ENCODE measurements at regions not wholly inside any gene's neighbourhood (a gene's known extent, or its start where the extent isn't known, plus 50 kb on each side); places are given as distances from the start of the nearest gene placed in this dataset.

GRCh38 chr6:113584767-113585166 lies 272.4 kb upstream of the MARCKS start:
- no peaks in the 10 kb centered on the region for H3K27me3 ChIP-seq (ENCODE audit: control insufficient read depth in 4 of 4, insufficient read depth in 4 of 4, low read length in 3 of 4)
- TF ChIP-seq RAD21 (IDR thresholded peaks at IDR 0.05) (no peak), YY1 (IDR thresholded peaks at IDR 0.05) (no peak), HNF4G (IDR thresholded peaks at IDR 0.05) (no peak), NR2F2 (IDR thresholded peaks at IDR 0.05) (no peak), REST (IDR thresholded peaks at IDR 0.05) (no peak), TAF1 (conservative IDR thresholded peaks at IDR 0.05) (no peak), SP1 (IDR thresholded peaks at IDR 0.05) (no peak), JUND (IDR thresholded peaks at IDR 0.05) (no peak), RXRA (IDR thresholded peaks at IDR 0.05) (no peak)
- no peak overlapping the region for H3K9ac ChIP-seq (ENCODE audit: low read depth in 1 of 2, low read length in 2 of 2)
- no peak for DNase-seq (ENCODE audit: low spot score)
- no peak overlapping the region for H3K27ac ChIP-seq (ENCODE audit: low read depth in 1 of 2, low read length in 2 of 2)
- no peaks in the 10 kb centered on the region for H3K36me3 ChIP-seq (ENCODE audit: control insufficient read depth in 4 of 4, insufficient read depth in 3 of 4, low read depth in 1 of 4, low read length in 3 of 4)
- H3K4me1 ChIP-seq (ENCODE audit: control insufficient read depth in 4 of 4, insufficient read depth in 4 of 4, low read length in 3 of 4) = no peaks in the 10 kb centered on the region
- no peak overlapping the region for H3K4me3 ChIP-seq (ENCODE audit: low read depth in 1 of 3, low read length in 3 of 3)
- H3K9me3 ChIP-seq (ENCODE audit: control insufficient read depth in 4 of 4, low read length in 3 of 4) = no peaks in the 10 kb centered on the region
- 83% methylated on average over 4 of the region's 4 CpGs for WGBS

- TF ChIP-seq RXRA (IDR thresholded peaks at IDR 0.05) (no peak), MAX (IDR thresholded peaks at IDR 0.05) (no peak), HNF4A (conservative IDR thresholded peaks at IDR 0.05) (no peak), EGR1 (IDR thresholded peaks at IDR 0.05; ENCODE audit: low read depth in 2 of 2) (no peak), ATF3 (IDR thresholded peaks at IDR 0.05) (no peak), TAF1 (conservative IDR thresholded peaks at IDR 0.05) (no peak), FOXA2 (IDR thresholded peaks at IDR 0.05) (no peak), ZBTB33 (IDR thresholded peaks at IDR 0.05) (no peak), CTCF (IDR thresholded peaks at IDR 0.05; ENCODE audit: low read depth, low read length, missing input control) (no peak), FOXA1 (IDR thresholded peaks at IDR 0.05) (no peak), RAD21 (IDR thresholded peaks at IDR 0.05) (no peak)
- Histone ChIP-seq H3K9me3 (ENCODE audit: control insufficient read depth in 4 of 4, low read length in 3 of 4) (no peaks in the 10 kb centered on the region), H3K9ac (ENCODE audit: low read depth in 1 of 2, low read length in 2 of 2) (no peak overlapping the region), H3K4me1 (ENCODE audit: control insufficient read depth in 4 of 4, insufficient read depth in 4 of 4, low read length in 3 of 4) (no peaks in the 10 kb centered on the region), H3K4me3 (ENCODE audit: low read depth in 1 of 3, low read length in 3 of 3) (no peak overlapping the region), H3K27me3 (ENCODE audit: control insufficient read depth in 4 of 4, insufficient read depth in 4 of 4, low read length in 3 of 4) (no peaks in the 10 kb centered on the region), H3K36me3 (ENCODE audit: control insufficient read depth in 4 of 4, insufficient read depth in 3 of 4, low read depth in 1 of 4, low read length in 3 of 4) (no peaks in the 10 kb centered on the region), H3K27ac (ENCODE audit: low read depth in 1 of 2, low read length in 2 of 2) (no peak overlapping the region)
- no peak for DNase-seq (ENCODE audit: low spot score)
- 92% methylated on average over 2 of the region's 2 CpGs for WGBS
These were observed 271.9 kb upstream of the MARCKS start for GRCh38 chr6:113585246-113585645.
